Hypothalamus (tissue), 51 donors: ENCODE measurements at regions not wholly inside any gene's neighbourhood (a gene's known extent, or its start where the extent isn't known, plus 50 kb on each side); places are given as distances from the start of the nearest gene placed in this dataset.
"Not testable (repeated sequence)": the region's sequence is repeated elsewhere in the genome, so short reads cannot be mapped to it uniquely, and the experiment has no call there.

Experiments
- DNase-seq, 51 donors: peaks; one replicate each; lab custom pipeline; 2025; lab: John Stamatoyannopoulos, UW

- no peak for DNase-seq
Observed at GRCh38 chr7:119665796-119666195, 607.2 kb upstream of the KCND2 start.

- DNase-seq: no peak
Observed at GRCh38 chr7:119681336-119681735, 591.6 kb upstream of the KCND2 start.

DNA sequence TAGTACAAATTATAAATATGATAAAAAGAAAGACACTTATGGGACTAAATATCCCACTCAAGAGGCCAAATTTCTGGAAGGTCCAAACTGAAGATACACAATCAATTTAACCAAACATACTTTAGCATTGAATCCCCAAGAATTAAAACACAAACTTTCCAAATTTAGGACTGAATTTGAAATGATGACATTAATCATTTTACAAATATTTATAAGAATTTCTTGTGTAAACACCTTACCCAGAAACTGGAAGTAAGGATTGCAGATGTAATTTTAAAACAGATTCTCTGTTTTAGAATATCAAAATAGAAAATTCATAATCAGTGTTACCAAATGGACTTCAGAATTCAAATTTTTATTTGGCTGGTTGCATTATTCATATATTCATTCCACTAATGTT, 588.2 kb upstream of the KCND2 start:
- no peak for DNase-seq

DNA sequence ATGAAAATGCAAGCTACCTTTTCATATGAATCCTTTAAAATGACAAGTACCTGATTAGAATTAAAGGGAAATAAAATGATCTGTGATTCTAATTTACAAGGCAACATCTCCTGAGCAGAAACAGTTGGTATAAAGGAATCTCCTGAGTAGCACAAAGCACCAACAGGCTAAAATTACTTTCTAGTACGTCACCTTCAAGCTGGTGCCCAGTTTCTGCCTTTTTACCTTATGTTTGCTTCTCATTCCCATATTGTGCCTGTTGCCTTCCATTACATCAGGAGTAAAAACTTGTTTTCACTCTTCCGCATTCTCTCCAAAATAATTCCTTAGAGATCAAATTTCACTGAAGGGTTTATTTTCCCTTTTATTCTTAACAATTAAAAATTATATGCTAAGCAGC, 587.1 kb upstream of the KCND2 start:
- no peak for DNase-seq

DNA sequence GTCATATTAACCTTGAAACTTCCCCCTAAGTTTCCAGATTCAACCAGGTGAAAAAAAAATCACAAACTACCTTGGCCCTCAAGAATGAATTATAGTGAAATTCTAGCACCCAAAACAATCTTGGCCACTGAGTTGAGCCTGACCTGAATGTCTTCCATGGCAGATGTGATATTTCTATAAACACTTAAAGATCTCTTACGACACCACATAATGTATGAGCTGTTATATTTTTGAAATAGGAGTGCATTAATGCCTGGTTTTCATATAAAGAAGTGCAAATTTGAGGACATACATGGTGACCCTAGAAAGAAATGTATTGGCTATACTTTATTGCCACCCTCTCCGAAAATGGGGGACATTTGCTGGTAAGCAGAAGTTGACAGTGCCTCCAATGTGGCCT, 584.1 kb upstream of the KCND2 start:
- DNase-seq: no peak

- DNase-seq: no peak
Observed at GRCh38 chr7:119692541-119692940, 580.4 kb upstream of the KCND2 start.

GRCh38 chr7:119694506-119694905, 578.5 kb upstream of the KCND2 start:
- no peak for DNase-seq

- no peak for DNase-seq
Observed at GRCh38 chr7:119696336-119696735, 576.6 kb upstream of the KCND2 start.

GRCh38 chr7:119703895-119704294, 569.1 kb upstream of the KCND2 start:
- no peak for DNase-seq

GRCh38 chr7:119706608-119707007, 566.4 kb upstream of the KCND2 start:
- no peak for DNase-seq

DNA sequence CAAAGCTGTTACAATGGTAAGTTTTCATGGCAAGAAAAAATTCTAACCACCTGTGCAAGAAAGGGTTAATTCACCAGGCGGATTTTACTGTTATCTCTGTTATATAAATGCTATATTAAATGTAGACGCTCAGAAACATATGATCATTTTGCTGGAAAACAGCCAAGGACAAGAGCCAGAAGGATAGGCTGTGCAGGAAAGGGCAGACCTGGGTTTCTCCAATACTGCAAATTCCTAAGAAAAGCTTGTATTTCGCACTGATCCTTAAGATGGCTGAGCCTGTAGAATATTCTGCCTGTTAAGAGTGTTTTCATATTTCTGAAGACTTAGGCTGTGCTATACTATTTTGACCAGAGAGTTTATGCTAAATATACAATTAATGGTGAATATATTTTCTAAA, 564.1 kb upstream of the KCND2 start:
- no peak for DNase-seq

DNA sequence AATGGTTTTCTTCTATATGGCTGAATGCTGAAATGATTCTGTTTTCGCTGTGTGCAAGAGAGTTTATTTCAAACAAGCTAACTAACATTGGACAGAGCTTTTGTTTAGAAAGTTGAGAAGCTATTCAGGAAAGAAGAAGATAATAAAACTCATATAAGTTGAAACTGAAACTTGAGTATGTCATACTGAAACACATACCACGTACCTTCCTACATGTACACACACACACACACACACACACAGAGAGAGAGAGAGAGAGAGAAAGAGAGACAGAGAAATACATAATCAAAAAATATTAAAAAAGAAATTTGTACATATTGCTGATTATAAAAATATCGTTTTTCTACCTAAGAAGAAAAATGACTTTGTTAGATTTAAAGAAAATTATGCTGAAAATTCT, 561.9 kb upstream of the KCND2 start:
- no peak for DNase-seq

DNA sequence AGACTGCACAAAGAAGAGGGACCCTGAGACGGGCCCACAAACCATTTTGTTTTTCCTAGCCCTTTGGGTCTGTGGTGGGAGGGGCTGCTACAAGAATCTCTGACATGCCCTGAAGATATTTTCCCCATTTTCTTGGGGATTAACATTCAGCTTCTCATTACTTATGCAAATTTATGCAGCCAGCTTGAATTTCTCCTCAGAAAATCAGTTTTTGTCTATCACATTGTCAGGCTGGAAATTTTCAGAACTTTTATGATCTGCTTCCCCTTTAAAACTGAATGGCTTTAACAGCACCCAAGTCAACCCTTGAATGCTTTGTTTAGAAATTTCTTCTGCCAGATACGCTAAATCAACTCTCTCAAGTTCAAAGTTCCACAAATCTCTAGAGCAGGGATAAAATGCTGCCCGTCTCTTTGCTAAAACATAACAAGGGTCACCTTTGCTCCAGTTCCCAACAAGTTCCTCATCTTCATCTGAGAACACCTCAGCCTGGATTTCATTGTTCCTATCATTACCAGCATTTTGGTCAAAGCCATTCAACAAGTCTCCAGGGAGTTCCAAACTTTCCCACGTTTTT, 560.0 kb upstream of the KCND2 start:
- DNase-seq: no peak

DNA sequence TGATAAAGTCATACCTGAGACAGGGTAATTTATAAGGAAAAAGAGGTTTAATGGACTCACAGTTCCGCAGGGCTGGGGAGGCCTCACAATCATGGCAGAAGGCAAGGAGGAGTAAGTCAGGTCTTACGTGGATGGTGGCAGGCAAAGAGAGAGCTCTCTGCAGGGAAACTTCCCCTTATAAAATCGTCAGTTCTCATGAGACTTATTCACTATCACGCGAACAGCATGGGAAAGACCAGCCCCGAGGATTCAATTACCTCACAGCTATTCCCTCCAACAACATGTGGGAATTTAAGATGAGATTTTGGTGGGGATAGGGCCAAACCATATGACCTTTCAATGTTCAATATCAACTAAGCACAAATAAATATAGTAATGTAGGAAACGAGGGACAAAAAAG, 559.4 kb upstream of the KCND2 start:
- DNase-seq: no peak

- DNase-seq: no peak
Observed at GRCh38 chr7:119720541-119720940, 552.4 kb upstream of the KCND2 start.

DNA sequence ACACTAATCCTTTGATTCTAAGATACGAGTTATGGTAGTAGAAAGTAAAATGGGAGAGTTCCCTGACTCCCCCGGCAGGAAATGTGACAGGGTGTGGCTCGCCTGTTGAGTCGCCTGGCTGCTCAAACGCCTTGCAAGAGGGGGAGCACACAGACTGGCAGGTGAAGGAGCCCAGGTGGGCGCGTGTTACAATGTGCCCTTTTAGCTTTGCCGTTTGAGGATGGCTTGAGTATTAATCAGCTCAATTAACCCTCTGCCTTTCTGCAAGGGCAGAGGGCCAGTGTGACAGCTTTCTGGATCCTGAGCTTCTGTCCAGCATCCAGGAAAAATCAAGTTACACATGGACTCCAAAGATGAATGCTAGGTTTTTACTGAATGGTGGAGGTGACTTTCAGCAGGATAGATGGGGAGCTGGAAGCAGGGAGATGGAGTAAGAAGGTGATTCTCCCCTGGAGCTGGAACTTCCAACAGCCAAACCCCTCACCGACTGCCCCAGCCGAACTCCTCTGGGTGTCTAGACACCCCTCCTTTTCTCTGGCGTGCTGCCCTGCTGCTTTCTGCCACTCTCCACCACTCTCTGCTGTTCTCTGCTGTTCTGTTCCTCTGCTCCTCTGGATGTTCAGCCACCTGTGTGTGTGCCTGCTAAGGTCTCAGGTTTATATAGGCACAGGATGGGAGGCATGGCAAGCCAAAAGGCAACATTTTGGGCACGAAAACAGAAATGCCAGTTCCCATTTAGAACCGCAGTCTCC, 548.8 kb upstream of the KCND2 start:
- DNase-seq: no peak

- no peak for DNase-seq
Observed at GRCh38 chr7:119733127-119733879, 539.7 kb upstream of the KCND2 start.

DNA sequence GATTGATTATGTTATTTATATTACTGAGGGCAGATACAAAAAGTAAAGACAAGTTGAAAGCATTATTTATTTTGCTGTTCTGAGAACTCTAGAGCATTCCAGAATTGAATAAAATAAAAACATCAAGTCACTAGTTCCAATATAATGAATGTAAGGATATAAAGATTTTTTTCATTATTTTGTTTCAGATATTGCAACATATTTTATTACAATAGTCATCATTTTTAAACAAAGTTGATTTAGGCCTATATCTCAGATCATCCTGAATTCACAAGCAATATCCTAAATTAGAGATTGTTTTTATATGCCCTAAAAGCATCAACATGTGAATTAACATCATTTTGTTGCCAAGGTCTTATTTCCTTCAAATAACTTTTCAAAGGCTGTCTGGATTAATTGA, 535.6 kb upstream of the KCND2 start:
- no peak for DNase-seq

- DNase-seq: not testable (repeated sequence)
Observed at GRCh38 chr7:119745280-119745679, 527.7 kb upstream of the KCND2 start.

- no peak for DNase-seq
Observed at GRCh38 chr7:119748251-119748860, 524.6 kb upstream of the KCND2 start.

GRCh38 chr7:119748991-119749390, 524.0 kb upstream of the KCND2 start:
- no peak for DNase-seq

GRCh38 chr7:119756687-119757086, 516.3 kb upstream of the KCND2 start:
- no peak for DNase-seq
